Esophagus (tissue), 2 donors: ENCODE measurements at regions not wholly inside any gene's neighbourhood (a gene's known extent, or its start where the extent isn't known, plus 50 kb on each side); places are given as distances from the start of the nearest gene placed in this dataset.

ENCODE experiments used
- H3K27ac ChIP-seq, 2 donors: one replicate each; pipeline ENCODE4 v1.5.1; 2013; ENCODE audit warnings: low read depth in 2 of 2, mild to moderate bottlenecking in 2 of 2, inconsistent platforms in 1 of 2, low read length in 1 of 2, moderate library complexity in 1 of 2
- H3K27me3 ChIP-seq, 2 donors: one replicate each; pipeline ENCODE4 v1.6.1; 2013; ENCODE audit warnings: low read length in 2 of 2, control low read depth in 1 of 2, mild to moderate bottlenecking in 1 of 2; ENCODE audit not compliant: insufficient read depth in 2 of 2, control insufficient read depth in 1 of 2
- H3K36me3 ChIP-seq, 2 donors: one replicate each; pipeline ENCODE4 v1.6.1; 2013; ENCODE audit warnings: low read length in 1 of 2; ENCODE audit not compliant: control insufficient read depth in 2 of 2, insufficient read depth in 2 of 2
- H3K4me1 ChIP-seq, 2 donors: one replicate each; pipeline ENCODE4 v1.6.1; 2013; ENCODE audit warnings: low read length in 1 of 2; ENCODE audit not compliant: control insufficient read depth in 2 of 2, insufficient read depth in 2 of 2
- H3K4me3 ChIP-seq, 2 donors: one replicate each; pipeline ENCODE4 v1.5.1; 2013; ENCODE audit warnings: low read length in 2 of 2, mild to moderate bottlenecking in 2 of 2, low read depth in 1 of 2, moderate library complexity in 1 of 2
- H3K9me3 ChIP-seq, 2 donors: one replicate each; pipeline ENCODE4 v1.6.1; 2013; ENCODE audit warnings: mild to moderate bottlenecking in 2 of 2, low read depth in 1 of 2, low read length in 1 of 2, moderate library complexity in 1 of 2; ENCODE audit not compliant: control insufficient read depth in 2 of 2, insufficient read depth in 1 of 2
- WGBS, 2 donors: extraction: QIAGEN DNeasy Blood & Tissue Kit; methylation state at CpG; one replicate each; pipeline ENCODE4 v1.1.7; 2013; 5-methylcytosine and 5-hydroxymethylcytosine counted together
- donor health status: healthy with polysubstance abuse.
- donor health status: Bipolar disorder and iron deficiency.

DNA sequence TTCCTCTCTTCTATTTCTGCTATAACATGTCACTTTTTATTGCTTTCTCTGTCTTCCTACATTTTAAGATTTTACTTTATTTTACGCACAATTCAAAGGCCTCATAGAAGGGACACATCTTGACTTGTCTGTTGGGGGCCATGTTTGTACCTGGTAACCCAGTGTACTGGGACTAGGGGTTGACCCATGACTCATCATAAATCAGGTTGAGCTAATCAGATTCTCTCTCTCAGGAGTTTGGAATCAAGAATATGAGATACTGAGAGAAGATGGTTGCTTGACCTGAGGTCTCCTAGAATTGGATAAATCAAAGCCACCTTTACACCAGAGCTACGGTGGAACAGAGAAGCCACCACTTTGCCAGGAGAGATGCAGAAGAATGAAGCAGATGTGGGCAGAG, 153.0 kb downstream of the UXS1 start:
- H3K4me3 ChIP-seq: no peak overlapping the region
- no peaks in the 10 kb centered on the region for H3K27me3 ChIP-seq
- 94 to 97% methylated on average over 2 of the region's 2 CpGs for WGBS, 2 donors
- H3K4me1 ChIP-seq: no peaks in the 10 kb centered on the region
- no peak overlapping the region for H3K27ac ChIP-seq
- H3K36me3 ChIP-seq: no peaks in the 10 kb centered on the region
- H3K9me3 ChIP-seq: no peaks in the 10 kb centered on the region

DNA sequence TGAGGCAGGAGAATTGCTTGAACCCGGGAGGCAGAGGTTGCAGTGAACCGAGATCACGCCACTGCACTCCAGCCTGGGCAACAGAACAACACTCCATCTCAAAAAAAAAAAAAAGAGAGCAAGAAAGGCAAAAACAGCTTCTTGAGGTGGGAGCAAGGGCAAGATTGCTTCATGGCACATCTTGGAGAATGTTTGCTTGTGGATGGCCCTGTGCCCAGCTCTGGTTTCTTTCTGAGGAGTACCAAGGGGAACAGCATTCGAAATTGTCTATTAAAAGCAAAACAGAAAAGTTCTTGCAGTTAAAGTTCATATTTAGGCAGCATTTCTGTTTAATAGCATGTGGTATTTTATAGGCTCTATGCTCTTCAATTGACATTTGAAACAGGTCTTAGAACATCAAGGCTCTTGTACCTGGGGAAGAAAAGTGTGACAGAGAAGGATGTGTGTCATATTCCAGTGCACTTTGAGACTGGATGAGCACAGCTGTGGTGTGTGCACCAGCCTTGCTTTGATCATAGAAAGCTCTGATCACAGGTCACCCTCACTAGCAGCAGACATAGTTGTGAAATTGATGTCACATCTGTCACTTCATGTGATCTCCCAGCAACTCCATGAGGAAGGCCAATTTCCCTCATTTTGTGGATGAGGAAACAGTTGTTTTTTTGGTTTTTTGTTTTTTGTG, 154.3 kb downstream of the UXS1 start:
- Histone ChIP-seq H3K36me3 (no peaks in the 10 kb centered on the region), H3K4me3 (no peak overlapping the region), H3K4me1 (no peaks in the 10 kb centered on the region), H3K27ac (no peak overlapping the region), H3K27me3 (no peaks in the 10 kb centered on the region), H3K9me3 (no peaks in the 10 kb centered on the region)
- 80 to 82% methylated on average over 4 of the region's 4 CpGs for WGBS, 2 donors

DNA sequence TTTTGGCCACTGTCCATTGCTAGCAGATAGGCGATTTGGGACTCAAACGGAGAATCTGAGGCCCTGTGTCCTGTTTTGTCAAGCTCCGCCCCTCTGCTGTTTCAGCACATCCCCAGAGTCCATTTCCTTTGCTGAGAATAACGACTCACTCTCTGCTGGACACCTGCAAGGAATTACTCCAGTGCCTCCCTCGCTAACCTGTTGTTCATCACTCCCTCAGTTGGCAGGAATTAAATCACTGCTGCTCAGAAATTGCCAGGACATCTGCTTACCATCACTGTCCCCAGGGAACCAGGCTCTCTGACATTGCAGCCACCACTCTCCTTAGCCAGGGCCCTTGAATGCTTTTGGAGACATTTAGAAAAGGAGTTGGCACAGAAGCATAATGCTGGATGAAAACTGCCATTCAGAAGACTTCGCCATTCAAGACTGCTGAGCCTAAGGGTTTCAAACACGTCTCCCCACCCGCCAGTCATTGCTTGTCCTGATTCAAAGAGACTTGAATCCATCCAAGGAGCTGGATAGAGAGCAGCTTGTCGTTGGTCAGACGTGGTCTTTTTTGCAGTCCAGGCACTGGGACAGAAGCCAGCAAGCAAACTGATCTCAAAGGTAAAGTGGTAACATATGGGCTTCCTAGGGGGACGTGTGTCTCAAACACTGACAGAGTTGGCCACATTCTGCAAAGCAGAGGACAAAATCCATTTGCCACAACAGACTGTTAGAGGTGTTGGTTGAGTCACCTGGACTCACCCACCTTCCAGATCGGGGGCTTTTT, 155.3 kb downstream of the UXS1 start:
- no peaks in the 10 kb centered on the region for H3K9me3 ChIP-seq
- 57 to 60% methylated on average over 12 of the region's 12 CpGs for WGBS, 2 donors
- H3K27ac ChIP-seq: no peak overlapping the region
- no peaks in the 10 kb centered on the region for H3K27me3 ChIP-seq
- no peaks in the 10 kb centered on the region for H3K36me3 ChIP-seq
- no peak overlapping the region for H3K4me3 ChIP-seq
- no peaks in the 10 kb centered on the region for H3K4me1 ChIP-seq

DNA sequence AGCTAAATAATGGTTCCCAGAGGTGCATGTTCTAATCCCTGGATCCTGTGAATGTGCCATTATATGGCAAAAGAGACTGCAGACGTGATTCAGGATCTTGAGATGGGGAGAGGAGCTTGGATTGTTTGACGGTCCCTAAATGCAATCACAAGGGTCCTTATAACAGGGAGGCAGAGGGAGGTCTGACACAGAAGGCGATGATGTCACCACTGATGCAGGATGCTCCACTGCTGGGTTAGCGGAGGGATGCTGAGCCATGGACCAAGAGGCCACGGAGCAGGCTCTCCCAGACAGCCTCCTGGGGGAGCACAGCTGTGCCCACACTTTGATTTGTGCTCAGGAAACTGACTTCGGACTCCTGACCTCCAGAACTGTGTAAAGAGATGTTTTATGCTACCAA, 156.2 kb downstream of the UXS1 start:
- no peaks in the 10 kb centered on the region for H3K9me3 ChIP-seq
- 87 to 88% methylated on average over 6 of the region's 6 CpGs for WGBS, 2 donors
- no peak overlapping the region for H3K4me3 ChIP-seq
- no peaks in the 10 kb centered on the region for H3K27me3 ChIP-seq
- H3K4me1 ChIP-seq: no peaks in the 10 kb centered on the region
- no peaks in the 10 kb centered on the region for H3K36me3 ChIP-seq
- no peak overlapping the region for H3K27ac ChIP-seq

DNA sequence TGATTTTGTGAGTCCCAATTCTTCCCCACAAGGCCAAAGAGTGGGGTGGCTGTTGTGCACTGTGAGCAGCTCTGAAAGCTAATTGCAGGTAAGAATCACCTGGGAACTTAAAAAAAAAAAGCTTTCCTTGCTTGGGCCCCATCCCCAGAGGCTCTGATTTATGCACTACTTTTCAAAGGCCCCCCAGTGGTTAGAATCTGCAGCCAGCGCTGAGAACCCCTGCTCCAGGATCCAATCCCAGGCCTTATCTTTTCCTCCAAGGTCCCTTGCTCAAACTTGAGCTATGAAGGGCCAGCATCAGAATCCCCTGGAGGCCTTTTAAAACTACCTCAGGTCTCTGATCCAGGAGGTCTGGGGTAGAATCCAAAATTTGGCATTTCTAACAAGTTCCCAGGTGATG, 156.8 kb downstream of the UXS1 start:
- Histone ChIP-seq H3K4me1 (no peaks in the 10 kb centered on the region), H3K4me3 (no peak overlapping the region), H3K27ac (no peak overlapping the region), H3K36me3 (no peaks in the 10 kb centered on the region), H3K27me3 (no peaks in the 10 kb centered on the region), H3K9me3 (no peaks in the 10 kb centered on the region)
- WGBS, 2 donors: 47 to 79% methylated on average over 1 of the region's 1 CpG

DNA sequence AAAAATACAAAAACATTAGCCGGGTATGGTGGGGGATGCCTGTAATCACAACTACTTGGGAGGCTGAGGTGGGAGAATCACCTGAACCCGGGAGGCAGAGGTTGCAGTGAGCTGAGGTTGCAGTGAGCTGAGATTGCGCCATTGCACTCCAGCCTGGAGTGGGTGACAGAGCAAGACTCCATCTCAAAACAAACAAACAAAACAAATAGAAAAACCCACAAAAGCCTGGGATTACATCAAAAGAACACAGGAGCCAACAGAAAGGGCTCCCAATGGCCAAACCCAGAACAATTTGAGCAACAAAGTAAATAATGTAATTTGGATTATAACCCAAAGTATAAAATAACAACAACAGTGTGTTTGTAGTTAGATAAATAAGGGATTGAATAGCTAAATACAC, 159.8 kb downstream of the UXS1 start:
- no peaks in the 10 kb centered on the region for H3K36me3 ChIP-seq
- H3K27me3 ChIP-seq: no peaks in the 10 kb centered on the region
- peaks cover 0 to 3% of the 10 kb centered on the region in 2 donors for H3K4me1 ChIP-seq
- WGBS, 2 donors: 75 to 77% methylated on average over 3 of the region's 3 CpGs
- no peak overlapping the region for H3K4me3 ChIP-seq
- H3K9me3 ChIP-seq: no peaks in the 10 kb centered on the region
- H3K27ac ChIP-seq: no peak overlapping the region

DNA sequence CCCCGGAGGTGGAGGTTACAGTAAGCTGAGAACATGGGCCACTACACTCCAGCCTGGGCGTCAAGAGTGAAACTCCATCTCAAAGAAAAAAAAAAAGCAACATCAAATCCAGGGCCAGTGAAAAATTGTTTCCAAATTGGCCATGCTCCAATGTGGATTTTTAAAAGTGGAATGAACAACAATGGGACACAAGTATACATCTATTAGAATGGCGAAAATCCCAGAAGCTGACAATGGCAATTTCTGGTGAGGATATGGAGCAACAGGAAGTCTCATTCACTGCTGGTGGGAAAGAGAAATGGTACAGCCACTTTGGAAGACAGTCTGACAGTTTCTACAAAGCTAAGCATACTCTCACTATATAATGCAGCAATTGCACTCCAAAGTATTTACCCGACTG, 161.4 kb downstream of the UXS1 start:
- Histone ChIP-seq H3K27me3 (no peaks in the 10 kb centered on the region), H3K4me1 (peaks cover 0 to 5% of the 10 kb centered on the region in 2 donors)
- 80 to 83% methylated on average over 4 of the region's 4 CpGs for WGBS, 2 donors

DNA sequence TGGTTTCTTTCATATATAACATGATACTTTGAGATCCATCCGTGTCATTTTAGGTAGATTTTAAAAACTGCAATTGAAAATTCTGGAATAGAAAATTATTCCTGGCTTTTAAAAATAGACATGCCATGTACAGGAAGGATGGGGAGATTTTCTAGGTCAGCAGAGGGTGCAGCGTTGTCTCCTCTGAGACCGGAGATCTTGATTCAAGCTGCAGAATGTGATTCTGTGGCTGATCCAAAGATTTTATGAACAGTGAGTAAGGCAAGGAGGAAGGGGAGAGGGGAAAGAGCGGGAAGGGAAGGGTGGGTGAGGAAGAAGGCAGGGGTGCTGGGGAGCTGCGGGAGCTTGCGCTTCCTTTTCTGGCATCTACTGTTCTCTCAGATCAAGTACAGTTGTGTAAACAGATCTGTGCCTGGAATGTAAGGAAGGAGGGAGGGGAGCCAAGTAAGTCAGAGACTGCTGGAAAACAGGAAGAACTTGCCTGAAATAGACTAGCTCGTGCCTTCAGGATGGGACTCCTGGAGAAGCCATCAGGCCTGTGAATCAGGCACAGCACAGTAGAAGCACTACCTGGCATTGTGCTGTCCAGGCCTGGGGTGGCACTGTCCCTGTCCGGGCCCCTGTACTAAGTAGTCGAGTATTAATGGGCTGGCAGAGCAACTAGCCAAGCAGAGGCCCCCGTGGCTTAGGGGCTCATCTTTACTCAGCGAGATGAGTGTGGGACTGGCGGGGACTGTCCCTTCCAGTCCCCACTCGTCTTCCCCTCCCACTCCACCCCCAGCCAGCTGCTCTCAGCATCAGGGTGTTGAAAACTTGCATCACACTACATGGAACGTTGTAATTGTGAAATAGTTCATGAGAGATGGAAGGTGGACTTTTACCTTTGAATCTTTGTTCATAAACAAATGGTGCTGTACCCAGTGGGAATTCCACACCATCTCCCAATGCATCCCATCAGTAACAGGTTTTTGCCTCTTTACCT, 163.5 kb downstream of the UXS1 start:
- H3K36me3 ChIP-seq: no peaks in the 10 kb centered on the region
- H3K9me3 ChIP-seq: no peaks in the 10 kb centered on the region
- 18 to 27% methylated on average over 14 of the region's 14 CpGs for WGBS, 2 donors
- no peaks in the 10 kb centered on the region for H3K27me3 ChIP-seq
- H3K4me1 ChIP-seq: peaks cover 0 to 5% of the 10 kb centered on the region in 2 donors
- H3K27ac ChIP-seq: peak overlapping the region; percentile 71 to 76
- H3K4me3 ChIP-seq: no peak overlapping the region

More for the DNA sequence above, 161.4 kb downstream of the UXS1 start:
- Histone ChIP-seq H3K36me3 (no peaks in the 10 kb centered on the region), H3K27ac (no peak overlapping the region), H3K9me3 (no peaks in the 10 kb centered on the region), H3K4me3 (no peak overlapping the region)

DNA sequence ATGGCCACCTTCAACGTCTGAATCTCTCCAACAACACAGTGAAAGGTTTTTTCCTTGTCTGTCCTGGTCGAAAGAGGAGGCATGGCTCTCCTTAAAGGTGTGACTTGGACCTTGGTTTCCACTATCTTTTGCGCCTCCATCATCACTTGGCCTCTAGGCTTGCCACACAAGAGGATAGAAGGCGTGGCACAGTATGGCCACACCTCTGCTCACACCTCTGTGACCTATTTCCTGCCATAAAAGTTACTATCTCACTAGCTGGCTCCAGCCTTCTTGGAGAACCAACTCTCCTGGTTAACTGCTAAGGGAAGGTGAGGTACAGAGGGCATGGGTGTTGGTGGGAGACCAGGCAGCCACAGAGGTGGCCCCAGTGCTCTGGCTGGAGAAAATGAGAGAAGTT, 165.9 kb downstream of the UXS1 start:
- WGBS, 2 donors: 76 to 82% methylated on average over 4 of the region's 4 CpGs
- Histone ChIP-seq H3K4me3 (no peak overlapping the region), H3K9me3 (peaks cover 0 to 2% of the 10 kb centered on the region in 2 donors), H3K4me1 (peaks cover 0 to 5% of the 10 kb centered on the region in 2 donors), H3K36me3 (no peaks in the 10 kb centered on the region), H3K27ac (no peak overlapping the region), H3K27me3 (no peaks in the 10 kb centered on the region)
